Esophagus muscularis mucosa (tissue), 4 donors: ENCODE measurements at regions not wholly inside any gene's neighbourhood (a gene's known extent, or its start where the extent isn't known, plus 50 kb on each side); places are given as distances from the start of the nearest gene placed in this dataset.

Source experiments
- DNase-seq: peaks from one replicate; pipeline ENCODE4 v3.0.0-alpha.2; 2017; ENCODE audit errors: extremely low spot score
- H3K27ac ChIP-seq, 4 donors: fragments of 200-600 bp; sonication (generic); replicated peaks in 1 of 4; 1 replicate in 3 of 4; 2 replicates in 1 of 4; pipeline ENCODE4 v1.5.1; 2016 to 2019; ENCODE audit warnings: mild to moderate bottlenecking in 1 of 4
- H3K27me3 ChIP-seq, 4 donors: fragments of 200-600 bp; sonication (generic); one replicate each; pipeline versions ENCODE4 v1.5.1 to v1.6.0; 2016 to 2019
- H3K36me3 ChIP-seq, 4 donors: fragments of 200-600 bp; sonication (generic); one replicate each; pipeline ENCODE4 v1.5.1; 2016 to 2019
- H3K4me1 ChIP-seq, 4 donors: fragments of 200-600 bp; sonication (generic); one replicate each; pipeline ENCODE4 v1.5.1; 2016 to 2019
- H3K4me3 ChIP-seq, 4 donors: fragments of 200-600 bp; sonication (generic); 1 replicate in 2 of 4; 2 replicates in 2 of 4; pipeline ENCODE4 v1.5.1; 2016 to 2019; ENCODE audit warnings: mild to moderate bottlenecking in 4 of 4, moderate library complexity in 1 of 4
- H3K9me3 ChIP-seq, 4 donors: fragments of 200-600 bp; sonication (generic); 1 replicate in 3 of 4; 2 replicates in 1 of 4; pipeline ENCODE4 v1.5.1; 2016 to 2019
- CTCF ChIP-seq, 3 experiments: fragments of 200-600 bp in 2 of 3; fragments of 450-650 bp in 1 of 3; sonication (generic) in 2 of 3; IDR thresholded peaks; one replicate each; pipeline ENCODE4 v1.5.1; 2017 to 2019; ENCODE audit warnings: antibody characterized with exemption in 3 of 3, mild to moderate bottlenecking in 2 of 3, moderate library complexity in 1 of 3
- EP300 ChIP-seq: sonication (generic); formaldehyde crosslinking; IDR thresholded peaks from one replicate; pipeline ENCODE4 v1.6.1; 2017; ENCODE audit warnings: antibody characterized with exemption
- POLR2A ChIP-seq: fragments of 450-650 bp; IDR thresholded peaks from one replicate; pipeline ENCODE4 v1.6.1; 2017; ENCODE audit warnings: antibody characterized with exemption, moderate library complexity, mild to moderate bottlenecking, low read depth
- POLR2AphosphoS5 ChIP-seq, 2 donors: sonication (generic); formaldehyde crosslinking; IDR thresholded peaks; one replicate each; pipeline ENCODE4 v1.6.1; 2017; ENCODE audit warnings: antibody characterized with exemption in 2 of 2
- WGBS: methylation state at CpG from one replicate; pipeline ENCODE4 v1.1.5; 2018; 5-methylcytosine and 5-hydroxymethylcytosine counted together
- intact Hi-C: fragments of 100-400 bp; cut with DNase I; formaldehyde crosslinking; loops from one replicate; pipeline ENCODE4 v1.15.1; 2023

GRCh38 chr4:8709729-8710360, 117.3 kb downstream of the CPZ start:
- Histone ChIP-seq H3K4me3 (no peak overlapping the region), H3K27ac (no peak overlapping the region), H3K27me3 (peaks cover 0 to 45% (median 0%) of the 10 kb centered on the region in 4 donors), H3K4me1 (no peaks in the 10 kb centered on the region), H3K9me3 (peaks cover 0 to 29% (median 26%) of the 10 kb centered on the region in 4 donors), H3K36me3 (no peaks in the 10 kb centered on the region)
- intact Hi-C loops: no loop called here
- 51% methylated on average over 23 of the region's 23 CpGs for WGBS
- DNase-seq: no peak
- no peak for TF ChIP-seq POLR2AphosphoS5 (IDR thresholded peaks at IDR 0.05)
- TF ChIP-seq CTCF (IDR thresholded peaks at IDR 0.05): no peak
- TF ChIP-seq EP300: no peak
- no peak for TF ChIP-seq POLR2A

GRCh38 chr4:8709050-8709728, 116.6 kb downstream of the CPZ start:
- Histone ChIP-seq H3K4me1 (no peaks in the 10 kb centered on the region), H3K4me3 (no peak overlapping the region), H3K9me3 (peaks cover 0 to 25% (median 20%) of the 10 kb centered on the region in 4 donors), H3K27me3 (peaks cover 0 to 51% (median 0%) of the 10 kb centered on the region in 4 donors), H3K36me3 (no peaks in the 10 kb centered on the region), H3K27ac (no peak overlapping the region)
- DNase-seq: no peak
- intact Hi-C loops: no loop called here
- WGBS: 84% methylated on average over 8 of the region's 15 CpGs
- no peak for TF ChIP-seq CTCF (IDR thresholded peaks at IDR 0.05)
- no peak for TF ChIP-seq EP300

DNA sequence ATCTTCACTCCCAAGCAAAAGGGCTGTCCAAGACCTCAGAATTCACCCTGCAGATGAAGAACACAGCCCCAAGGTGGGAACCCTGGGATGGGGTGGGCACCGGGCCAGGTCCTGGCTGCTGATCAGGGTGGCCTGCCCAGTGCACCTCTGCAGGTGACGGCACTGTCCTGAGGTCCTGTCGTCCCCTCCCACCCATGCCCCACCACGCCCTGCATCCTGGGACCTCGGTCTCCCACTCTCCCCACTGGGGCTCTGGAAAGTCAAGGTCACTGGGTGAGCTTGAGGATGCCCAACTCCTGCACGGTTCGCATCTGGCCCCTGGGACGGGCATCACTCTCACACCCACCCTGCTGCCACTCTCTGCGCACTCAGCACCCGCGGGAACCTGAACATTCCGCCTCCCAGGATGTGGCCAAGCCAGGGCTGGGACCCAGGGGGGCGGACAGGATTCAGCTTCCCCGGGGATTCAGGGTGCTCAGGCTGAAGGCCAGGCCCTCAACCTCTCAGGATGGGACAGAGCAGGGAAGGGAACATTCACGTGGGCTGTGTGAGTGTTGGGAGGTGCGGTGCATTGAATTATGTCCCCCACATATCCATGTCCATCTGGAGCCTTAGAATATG, 115.9 kb downstream of the CPZ start:
- TF ChIP-seq EP300 (no peak), POLR2AphosphoS5 (IDR thresholded peaks at IDR 0.05) (no peak), CTCF (IDR thresholded peaks at IDR 0.05) (no peak), POLR2A (no peak)
- no peaks in the 10 kb centered on the region for H3K36me3 ChIP-seq
- 83% methylated on average over 13 of the region's 16 CpGs for WGBS
- H3K27ac ChIP-seq: no peak overlapping the region
- H3K9me3 ChIP-seq: peaks cover 0 to 22% (median 14%) of the 10 kb centered on the region in 4 donors
- H3K4me1 ChIP-seq: no peaks in the 10 kb centered on the region
- no peak overlapping the region for H3K4me3 ChIP-seq
- no peak for DNase-seq
- H3K27me3 ChIP-seq: peaks cover 0 to 58% (median 0%) of the 10 kb centered on the region in 4 donors
- intact Hi-C loops: no loop called here

GRCh38 chr4:8707045-8707781, 114.6 kb downstream of the CPZ start:
- Histone ChIP-seq H3K4me3 (no peak overlapping the region), H3K4me1 (no peaks in the 10 kb centered on the region), H3K9me3 (peaks cover 0 to 10% (median 3%) of the 10 kb centered on the region in 4 donors), H3K27me3 (peaks cover 0 to 71% (median under 1%) of the 10 kb centered on the region in 4 donors), H3K36me3 (no peaks in the 10 kb centered on the region), H3K27ac (no peak overlapping the region)
- TF ChIP-seq EP300 (no peak), POLR2AphosphoS5 (IDR thresholded peaks at IDR 0.05) (no peak), POLR2A (no peak)
- no peak for DNase-seq
- intact Hi-C loops: no loop called here
- 62% methylated on average over 10 of the region's 15 CpGs for WGBS
